Endothelial cell of umbilical vein (primary cell): ENCODE measurements at regions not wholly inside any gene's neighbourhood (a gene's known extent, or its start where the extent isn't known, plus 50 kb on each side); places are given as distances from the start of the nearest gene placed in this dataset.

ENCODE experiments used
- BruUV-seq: library from RNA; stranded (reverse); fragments of 400-500 nt; replicated peaks from 2 replicates; lab custom pipeline; 2021; lab: Mats Ljungman, UMichigan
- CTCF ChIA-PET: fragments of 300-600, 350-600 bp; sonication (Branson Sonifier 250); formaldehyde crosslinking; loops from one replicate; lab custom pipeline; 2021; ENCODE audit warnings: antibody characterized with exemption, inconsistent platforms; lab: Charles Lee
- POLR2A ChIA-PET: fragments of 300-600, 350-600 bp; sonication (Branson Sonifier 250); formaldehyde crosslinking; loops from one replicate; lab custom pipeline; 2021; ENCODE audit warnings: antibody characterized with exemption, inconsistent platforms; lab: Charles Lee
- DNase-seq: peaks from one replicate; pipeline ENCODE4 v3.0.0-alpha.2; 2011; ENCODE audit warnings: low read depth, low spot score
- FAIRE-seq: peaks from 2 replicates; lab custom pipeline; 2011; peaks lifted over from hg19 to GRCh38; lab: Jason Lieb, UNC
- H2AFZ ChIP-seq: 2 replicates; pipeline ENCODE4 v1.6.0; 2012; ENCODE audit warnings: low read depth, low read length, control low read depth, inconsistent platforms
- H3K27ac ChIP-seq: 2 replicates; pipeline ENCODE4 v1.5.1; 2011; ENCODE audit warnings: low read depth, mild to moderate bottlenecking, control low read depth, low read length, moderate library complexity; ENCODE audit not compliant: insufficient read depth
- H3K27me3 ChIP-seq, 2 experiments: 2 replicates each; pipeline versions ENCODE4 v1.6.0 to v1.6.1; 2011; ENCODE audit warnings: low read length in 2 of 2, mixed read lengths in 1 of 2; ENCODE audit not compliant: control insufficient read depth in 2 of 2, insufficient read depth in 2 of 2
- H3K36me3 ChIP-seq, 2 experiments: 2 replicates in 1 of 2; 3 replicates in 1 of 2; pipeline ENCODE4 v1.5.1; 2011; ENCODE audit warnings: low read length in 2 of 2, mild to moderate bottlenecking in 1 of 2, moderate library complexity in 1 of 2; ENCODE audit not compliant: control insufficient read depth in 2 of 2, insufficient read depth in 2 of 2; ENCODE audit errors: extremely low read depth in 1 of 2
- H3K4me1 ChIP-seq: 3 replicates; pipeline ENCODE4 v1.5.1; 2011; ENCODE audit warnings: mild to moderate bottlenecking, low read length; ENCODE audit not compliant: control insufficient read depth, insufficient read depth; ENCODE audit errors: extremely low read depth
- H3K4me2 ChIP-seq: 2 replicates; pipeline ENCODE4 v1.6.1; 2011; ENCODE audit warnings: low read length, control low read depth, mixed read lengths; ENCODE audit not compliant: insufficient read depth
- H3K4me3 ChIP-seq, 3 experiments: fragments of 200-600 bp in 1 of 3; sonication (generic), shearing (Covaris generic) in 1 of 3; replicated peaks in 1 of 3; 2 replicates each; pipeline ENCODE4 v1.5.1; 2011 to 2016; ENCODE audit warnings: control low read depth in 3 of 3, low read length in 3 of 3, mild to moderate bottlenecking in 2 of 3, inconsistent platforms in 1 of 3, low read depth in 1 of 3, moderate library complexity in 1 of 3; ENCODE audit not compliant: insufficient read depth in 1 of 3
- H3K79me2 ChIP-seq: 2 replicates; pipeline ENCODE4 v1.6.0; 2012; ENCODE audit warnings: low read length, inconsistent platforms; ENCODE audit not compliant: control insufficient read depth, insufficient read depth
- H3K9ac ChIP-seq: replicated peaks from 2 replicates; pipeline ENCODE3; 2011; ENCODE audit warnings: low read length, control low read depth; ENCODE audit not compliant: insufficient read depth; ENCODE audit errors: extremely low read depth
- H3K9me1 ChIP-seq: replicated peaks from 3 replicates; pipeline ENCODE4 v1.6.0; 2011; ENCODE audit warnings: mild to moderate bottlenecking, low read length; ENCODE audit not compliant: control insufficient read depth, insufficient read depth; ENCODE audit errors: extremely low read depth
- H3K9me3 ChIP-seq: replicated peaks from 2 replicates; pipeline ENCODE4 v1.5.1; 2012; ENCODE audit warnings: low read length, inconsistent platforms; ENCODE audit not compliant: control insufficient read depth, insufficient read depth
- H4K20me1 ChIP-seq: replicated peaks from 2 replicates; pipeline ENCODE3; 2011; ENCODE audit warnings: mild to moderate bottlenecking, low read length; ENCODE audit not compliant: control insufficient read depth, insufficient read depth; ENCODE audit errors: extremely low read depth
- EZH2 ChIP-seq: IDR thresholded peaks from 2 replicates; pipeline ENCODE4 v1.6.1; 2012; ENCODE audit warnings: borderline replicate concordance, low read depth, mild to moderate bottlenecking, moderate library complexity, low read length, inconsistent platforms; ENCODE audit not compliant: severe bottlenecking
- FOS ChIP-seq: IDR thresholded peaks from 2 replicates; pipeline ENCODE4 v1.6.1; 2011; ENCODE audit warnings: mild to moderate bottlenecking, low read length, moderate library complexity, borderline replicate concordance; ENCODE audit not compliant: insufficient read depth
- GATA2 ChIP-seq: IDR thresholded peaks from 2 replicates; pipeline ENCODE4 v1.7.0; 2011; ENCODE audit warnings: low read depth, mild to moderate bottlenecking, moderate library complexity, mixed read lengths, low read length; ENCODE audit not compliant: insufficient read length, insufficient read depth
- JUN ChIP-seq: IDR thresholded peaks from 2 replicates; pipeline ENCODE4 v1.6.1; 2011; ENCODE audit warnings: borderline replicate concordance, low read depth; ENCODE audit not compliant: insufficient read length, insufficient read depth
- MYC ChIP-seq: IDR thresholded peaks from one replicate; pipeline ENCODE4 v1.6.1; 2011; ENCODE audit warnings: mild to moderate bottlenecking, low read depth, low read length
- POLR2A ChIP-seq: IDR thresholded peaks from 2 replicates; pipeline ENCODE4 v1.6.1; 2012; ENCODE audit warnings: low read depth, mild to moderate bottlenecking, control low read depth, low read length
- dilution Hi-C: fragments of 300-500 bp; cut with MboI; formaldehyde crosslinking; loops from one replicate; pipeline ENCODE4 v1.15.0; 2019; ENCODE audit warnings: low sequenced_read_pairs; ENCODE audit not compliant: extremely low pct_ligation_motif_present
- intact Hi-C: fragments of 100-400 bp; cut with micrococcal nuclease; formaldehyde crosslinking; loops from one replicate; pipeline ENCODE4 v1.10.0; 2022
- TF ChIP-seq, protein P1 (sequence below): IDR thresholded peaks from 2 replicates; pipeline ENCODE4 v1.6.1; 2011; ENCODE audit not compliant: insufficient read depth, insufficient read length

- TF ChIP-seq GATA2 (no peak), EZH2 (no peak)
- TF ChIP-seq, protein P1, sequence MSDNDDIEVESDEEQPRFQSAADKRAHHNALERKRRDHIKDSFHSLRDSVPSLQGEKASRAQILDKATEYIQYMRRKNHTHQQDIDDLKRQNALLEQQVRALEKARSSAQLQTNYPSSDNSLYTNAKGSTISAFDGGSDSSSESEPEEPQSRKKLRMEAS = no peak
- Histone ChIP-seq H3K4me3 (no peak overlapping the region), H3K9me3 (peaks cover 4% of the 10 kb centered on the region), H3K79me2 (no peaks in the 10 kb centered on the region), H3K9me1 (no peaks in the 10 kb centered on the region), H3K4me2 (no peak overlapping the region), H4K20me1 (no peaks in the 10 kb centered on the region), H3K36me3 (no peaks in the 10 kb centered on the region), H3K27ac (no peak overlapping the region), H3K9ac (no peak overlapping the region), H2AFZ (no peak overlapping the region), H3K27me3 (no peaks in the 10 kb centered on the region), H3K4me1 (no peaks in the 10 kb centered on the region)
- DNase-seq (no peak), FAIRE-seq (no peak)
- intact Hi-C loops (no loop called here), dilution Hi-C loops (no loop called here)
- BruUV-seq = no TSS peak
- ChIA-PET CTCF (no interaction called here), POLR2A (no interaction called here)
These were observed 397.2 kb upstream of the SMIM21 start for GRCh38 chr18:75824661-75825060.

DNA sequence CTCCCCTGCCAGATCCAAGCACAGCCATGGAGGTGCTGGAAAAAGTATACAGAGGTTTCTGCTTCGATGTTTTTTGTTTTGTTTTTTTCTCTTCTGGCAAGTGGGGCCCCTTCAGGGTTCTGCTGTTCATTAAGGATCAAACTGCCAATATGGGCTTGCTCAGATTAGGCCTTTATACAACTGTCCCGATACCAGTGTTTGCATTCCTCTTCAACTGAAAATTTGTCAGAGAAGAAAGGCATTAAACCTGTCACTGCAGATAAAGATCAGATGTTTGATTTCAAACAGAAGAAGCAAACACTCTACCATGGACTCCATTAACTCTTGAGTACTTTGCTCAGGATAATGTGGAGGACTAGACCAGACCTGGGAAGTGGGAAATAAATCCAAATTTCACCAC lies 396.0 kb upstream of the SMIM21 start:
- H3K9me3 ChIP-seq = peaks cover 4% of the 10 kb centered on the region
- DNase-seq (no peak), FAIRE-seq (no peak)
- H3K27ac ChIP-seq = no peak overlapping the region
- dilution Hi-C loops (no loop called here), intact Hi-C loops (no loop called here)
- no peaks in the 10 kb centered on the region for H3K9me1 ChIP-seq
- no peaks in the 10 kb centered on the region for H3K36me3 ChIP-seq
- H3K4me3 ChIP-seq = no peak overlapping the region
- no peaks in the 10 kb centered on the region for H3K27me3 ChIP-seq
- no peak for TF ChIP-seq MYC
- TF ChIP-seq FOS = no peak
- TF ChIP-seq POLR2A = no peak
- TF ChIP-seq JUN = no peak
- BruUV-seq = no TSS peak
- POLR2A ChIA-PET = no interaction called here
- CTCF ChIA-PET = no interaction called here
- no peaks in the 10 kb centered on the region for H3K4me1 ChIP-seq
- H3K9ac ChIP-seq = no peak overlapping the region
- H2AFZ ChIP-seq = no peak overlapping the region
- H3K79me2 ChIP-seq = no peaks in the 10 kb centered on the region
- no peaks in the 10 kb centered on the region for H4K20me1 ChIP-seq
- H3K4me2 ChIP-seq = no peak overlapping the region
